Neuron (in vitro differentiated cells): ENCODE measurements at regions not wholly inside any gene's neighbourhood (a gene's known extent, or its start where the extent isn't known, plus 50 kb on each side); places are given as distances from the start of the nearest gene placed in this dataset.
"Not testable (repeated sequence)": the region's sequence is repeated elsewhere in the genome, so short reads cannot be mapped to it uniquely, and the experiment has no call there.

ENCODE experiments used
- H2AFZ ChIP-seq: one replicate; pipeline ENCODE4 v1.6.1; 2013; ENCODE audit warnings: low read depth, mild to moderate bottlenecking, inconsistent platforms, low read length, moderate library complexity
- H3K27me3 ChIP-seq: one replicate; pipeline ENCODE4 v1.6.1; 2013; ENCODE audit warnings: low read length; ENCODE audit not compliant: insufficient read depth
- H3K36me3 ChIP-seq: one replicate; pipeline ENCODE4 v1.6.1; 2013; ENCODE audit warnings: low read length; ENCODE audit not compliant: insufficient read depth
- H3K4me1 ChIP-seq: one replicate; pipeline ENCODE4 v1.6.1; 2013; ENCODE audit warnings: low read length; ENCODE audit not compliant: insufficient read depth
- H3K4me3 ChIP-seq: 2 replicates; pipeline ENCODE4 v1.5.1; 2013; ENCODE audit warnings: mild to moderate bottlenecking, low read length, moderate library complexity
- H3K9me3 ChIP-seq: one replicate; pipeline ENCODE4 v1.6.1; 2013; ENCODE audit warnings: low read length

DNA sequence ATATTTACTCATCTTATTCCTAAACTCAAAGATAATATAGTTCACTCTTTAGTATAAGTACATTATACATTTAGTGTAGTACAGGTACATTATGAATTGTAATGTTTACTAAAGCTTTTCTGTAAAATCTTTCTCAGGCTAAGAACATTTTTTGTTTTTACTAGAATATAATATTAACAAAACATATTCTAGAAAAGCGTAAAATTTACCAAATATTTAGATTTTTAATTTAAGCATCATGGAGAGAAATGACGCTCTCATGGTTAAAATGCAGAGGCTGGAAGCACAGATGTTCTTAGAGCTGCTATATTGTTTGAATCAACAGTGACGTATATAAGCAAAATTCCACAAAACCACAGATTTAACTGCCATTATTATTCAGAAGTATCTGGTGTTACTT lies 54.7 kb upstream of the NBPF15 start:
- not testable (repeated sequence) for H3K27me3 ChIP-seq, H3K36me3 ChIP-seq, H3K4me1 ChIP-seq, H3K9me3 ChIP-seq, H3K4me3 ChIP-seq, H2AFZ ChIP-seq

DNA sequence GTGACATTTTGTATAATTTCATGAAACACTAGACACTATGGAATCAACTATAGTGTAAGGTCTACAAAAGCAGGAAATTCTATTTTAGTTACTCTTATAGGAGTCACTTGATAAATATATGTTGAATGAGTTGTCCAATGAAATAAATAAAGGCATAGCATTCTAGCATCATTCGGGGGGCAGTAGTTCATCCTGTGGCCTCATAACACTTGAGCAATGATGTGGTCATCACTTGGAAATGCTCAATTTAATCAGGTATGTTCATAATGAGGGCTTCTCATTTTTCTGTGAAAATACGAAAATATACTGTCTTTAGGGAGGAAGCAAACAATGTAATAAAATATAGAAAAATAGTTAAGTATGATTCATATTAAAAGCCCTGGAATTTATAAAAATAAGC lies 55.4 kb upstream of the NBPF15 start:
- H3K4me1 ChIP-seq, H3K4me3 ChIP-seq, H3K27me3 ChIP-seq, H3K9me3 ChIP-seq, H2AFZ ChIP-seq, H3K36me3 ChIP-seq: not testable (repeated sequence)

DNA sequence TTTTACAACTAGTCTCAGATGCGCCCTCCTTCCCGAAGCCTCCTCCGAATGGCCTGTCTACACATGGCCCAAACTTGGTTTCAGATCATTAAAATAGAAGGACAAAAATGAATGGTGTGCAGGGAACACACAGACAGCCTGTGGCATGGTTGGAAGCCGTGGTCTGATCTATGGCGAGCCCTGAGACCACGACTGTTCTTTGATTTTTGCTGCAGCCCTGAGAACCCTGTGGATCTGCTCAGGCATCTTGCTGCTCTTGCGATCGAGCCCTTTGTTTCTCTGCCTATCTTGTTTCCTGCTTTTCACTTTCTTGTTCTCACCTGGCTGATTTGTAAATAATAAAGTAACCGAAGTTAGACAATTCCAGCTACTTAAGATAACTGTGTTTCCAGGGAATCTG lies 57.0 kb upstream of the NBPF15 start:
- not testable (repeated sequence) for H2AFZ ChIP-seq, H3K27me3 ChIP-seq, H3K9me3 ChIP-seq, H3K4me3 ChIP-seq, H3K36me3 ChIP-seq, H3K4me1 ChIP-seq

DNA sequence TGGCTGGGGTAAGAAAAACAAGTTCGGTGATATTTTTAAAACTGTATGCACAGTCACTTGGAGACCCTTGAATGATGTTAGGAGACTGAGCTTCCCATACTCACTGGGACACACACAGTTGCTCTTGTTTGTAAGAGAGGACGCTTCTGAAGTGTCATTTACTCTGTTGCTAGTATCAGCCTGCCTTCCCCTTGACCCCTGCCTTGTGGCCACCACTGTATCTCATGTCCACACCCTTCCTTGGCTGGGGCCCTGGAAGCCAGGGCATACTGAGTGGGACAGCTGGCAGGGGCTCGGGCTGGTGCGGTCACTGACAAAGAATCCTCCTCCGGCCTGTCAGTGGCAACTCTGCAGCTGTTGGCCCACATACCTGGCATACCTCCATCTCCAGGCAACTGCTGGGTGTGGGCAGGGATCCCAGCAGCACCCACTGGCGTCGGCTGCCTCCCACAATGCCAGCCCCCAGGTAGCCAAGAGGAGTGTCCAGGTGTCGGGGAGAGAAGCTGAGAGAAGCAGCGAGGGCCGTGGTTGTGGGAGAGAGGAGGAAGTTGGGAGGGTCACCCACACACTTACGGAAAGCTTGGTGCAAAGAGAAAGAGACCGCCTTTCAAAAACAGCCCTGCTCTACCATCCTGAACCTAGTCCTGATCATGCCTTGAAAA lies 58.2 kb upstream of the NBPF15 start:
- H3K27me3 ChIP-seq, H3K36me3 ChIP-seq, H3K9me3 ChIP-seq, H3K4me1 ChIP-seq, H2AFZ ChIP-seq, H3K4me3 ChIP-seq: not testable (repeated sequence)

DNA sequence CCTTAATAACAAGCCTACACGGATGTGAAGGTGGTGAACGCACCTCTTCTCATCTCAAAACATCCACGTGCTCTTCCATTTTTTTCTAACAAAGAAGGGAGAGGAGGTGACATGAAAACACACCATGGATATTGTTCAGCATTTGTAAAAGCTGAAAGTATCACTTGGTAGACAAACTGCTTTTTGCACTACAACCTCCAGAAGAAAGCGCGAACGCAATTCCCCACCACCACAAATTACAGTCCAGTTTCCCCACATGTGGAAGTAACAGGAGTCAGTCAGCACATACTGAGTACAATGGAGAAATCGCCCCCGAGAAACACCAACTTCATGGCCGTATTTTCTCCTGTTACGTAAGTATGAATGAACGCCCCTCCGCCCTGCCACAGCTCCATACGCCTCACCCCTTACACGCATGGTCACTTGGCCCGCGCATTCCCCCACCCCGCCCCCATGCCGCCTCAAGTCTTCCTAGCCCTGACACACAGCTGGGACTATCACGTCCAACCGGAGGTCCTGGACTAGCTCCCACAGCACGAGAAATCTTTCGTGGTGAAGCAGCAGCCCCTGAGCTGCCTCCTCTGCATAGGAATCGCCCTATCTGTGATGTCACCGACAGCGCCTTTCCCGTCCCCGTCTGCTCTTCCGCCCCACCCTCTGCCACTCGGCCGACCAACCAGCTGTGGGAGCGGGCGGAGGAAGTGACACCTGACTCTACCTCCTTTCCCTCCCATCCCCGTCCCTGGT lies 62.4 kb upstream of the NBPF15 start:
- H3K36me3 ChIP-seq, H3K27me3 ChIP-seq, H2AFZ ChIP-seq, H3K4me1 ChIP-seq, H3K9me3 ChIP-seq: not testable (repeated sequence)
- peak overlapping the region; percentile 38 for H3K4me3 ChIP-seq

DNA sequence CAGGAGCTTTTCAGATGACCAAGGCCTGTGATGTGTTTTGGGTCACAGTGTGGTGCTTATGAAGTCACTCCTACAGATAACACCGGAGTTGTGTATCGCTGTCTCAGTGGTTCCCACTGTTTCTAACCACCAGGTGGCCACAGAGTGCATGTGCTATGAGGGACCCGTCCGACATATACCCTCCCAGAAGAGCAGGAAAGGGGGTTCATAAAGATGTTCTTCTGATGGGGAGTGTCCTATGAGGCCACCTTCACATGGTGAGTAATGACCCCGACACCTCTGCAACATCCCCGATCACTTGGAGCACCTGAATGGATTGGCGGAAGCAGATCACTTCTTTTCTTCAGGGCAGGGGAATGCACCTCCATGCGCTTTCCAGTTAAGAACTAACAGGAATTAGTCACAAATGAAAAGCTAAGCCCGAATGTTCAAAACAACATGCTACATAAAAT lies 60.5 kb upstream of the PPIAL4F start:
- H3K4me3 ChIP-seq, H2AFZ ChIP-seq, H3K9me3 ChIP-seq, H3K36me3 ChIP-seq, H3K27me3 ChIP-seq, H3K4me1 ChIP-seq: not testable (repeated sequence)

DNA sequence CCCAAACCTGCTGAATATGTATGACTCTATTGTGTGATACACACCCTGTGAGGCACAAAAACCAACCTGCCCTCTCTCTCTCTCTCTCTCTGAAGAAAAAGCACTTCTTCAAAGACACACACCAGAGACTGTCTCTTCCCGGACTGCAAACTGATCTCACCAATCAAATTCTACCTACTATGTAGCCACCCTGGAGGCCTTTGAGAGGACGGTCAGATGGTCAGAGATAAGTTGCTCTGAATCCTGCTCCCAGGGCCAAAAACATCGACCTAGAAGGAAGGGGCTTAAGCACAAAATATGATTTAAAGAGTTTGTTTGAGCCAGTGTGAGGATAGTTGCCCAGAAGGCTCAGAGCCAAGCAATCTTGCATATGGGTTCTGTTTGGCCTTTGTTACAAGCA lies 59.2 kb upstream of the PPIAL4F start:
- H3K27me3 ChIP-seq, H3K4me1 ChIP-seq, H2AFZ ChIP-seq, H3K9me3 ChIP-seq, H3K36me3 ChIP-seq, H3K4me3 ChIP-seq: not testable (repeated sequence)

DNA sequence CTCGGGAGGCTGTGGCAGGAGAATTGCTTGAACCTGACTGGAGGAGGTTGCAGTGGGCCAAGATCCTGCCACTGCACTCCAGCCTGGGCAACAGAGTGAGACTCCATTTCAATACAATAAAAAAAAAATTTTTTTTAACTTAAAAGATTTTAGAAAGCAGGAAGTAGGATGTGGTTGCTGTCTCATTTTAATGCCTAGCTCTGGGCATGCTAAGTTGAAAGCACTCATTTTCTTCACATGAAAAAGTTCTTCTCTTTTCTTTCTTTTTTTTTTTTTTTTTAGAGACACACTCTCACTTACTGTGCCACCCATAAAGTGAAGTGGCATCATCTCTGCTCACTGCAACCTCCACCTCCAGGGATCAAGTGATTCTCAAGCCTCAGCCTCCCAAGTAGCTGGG lies 58.4 kb upstream of the PPIAL4F start:
- H3K36me3 ChIP-seq, H3K4me3 ChIP-seq, H3K27me3 ChIP-seq, H2AFZ ChIP-seq, H3K4me1 ChIP-seq, H3K9me3 ChIP-seq: not testable (repeated sequence)

DNA sequence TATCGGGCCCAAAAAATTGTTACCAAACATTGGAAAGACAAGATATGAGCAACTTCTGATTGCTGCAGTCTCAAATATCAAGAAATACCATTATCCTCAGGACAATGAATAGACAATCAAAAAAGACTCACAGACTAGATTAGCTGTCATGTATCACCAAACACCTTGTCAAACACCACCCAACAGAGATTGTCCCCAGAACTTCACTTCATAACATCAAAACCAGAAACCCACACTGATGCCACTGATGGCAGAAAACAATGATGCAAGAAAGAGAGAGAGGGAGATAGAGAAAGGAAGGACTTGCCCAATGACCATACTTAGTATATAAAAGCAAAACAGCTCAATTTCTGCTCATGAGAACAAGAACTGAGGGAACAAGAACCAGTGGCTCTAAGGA lies 56.0 kb upstream of the PPIAL4F start:
- not testable (repeated sequence) for H2AFZ ChIP-seq, H3K27me3 ChIP-seq, H3K36me3 ChIP-seq, H3K4me1 ChIP-seq, H3K4me3 ChIP-seq, H3K9me3 ChIP-seq

DNA sequence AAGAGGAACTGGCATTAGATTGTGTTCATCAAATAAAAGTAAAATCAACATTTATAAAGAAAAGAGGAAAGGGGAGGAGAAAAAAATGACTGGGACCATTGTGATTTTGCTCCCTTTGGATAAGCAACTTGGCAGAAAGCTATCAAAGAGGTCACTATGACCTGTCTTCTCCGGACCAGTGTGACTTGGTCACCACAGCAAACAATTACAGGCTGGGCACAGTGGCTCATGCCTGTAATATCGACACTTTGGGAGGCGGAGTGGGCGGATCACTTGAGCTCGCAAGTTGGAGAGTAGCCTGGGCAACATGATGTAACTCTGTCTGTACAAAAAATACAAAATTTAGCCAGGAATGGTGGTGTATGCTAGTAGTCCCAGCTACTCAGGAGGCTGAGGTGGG lies 55.5 kb upstream of the PPIAL4F start:
- H2AFZ ChIP-seq, H3K27me3 ChIP-seq, H3K4me3 ChIP-seq, H3K4me1 ChIP-seq, H3K9me3 ChIP-seq, H3K36me3 ChIP-seq: not testable (repeated sequence)

DNA sequence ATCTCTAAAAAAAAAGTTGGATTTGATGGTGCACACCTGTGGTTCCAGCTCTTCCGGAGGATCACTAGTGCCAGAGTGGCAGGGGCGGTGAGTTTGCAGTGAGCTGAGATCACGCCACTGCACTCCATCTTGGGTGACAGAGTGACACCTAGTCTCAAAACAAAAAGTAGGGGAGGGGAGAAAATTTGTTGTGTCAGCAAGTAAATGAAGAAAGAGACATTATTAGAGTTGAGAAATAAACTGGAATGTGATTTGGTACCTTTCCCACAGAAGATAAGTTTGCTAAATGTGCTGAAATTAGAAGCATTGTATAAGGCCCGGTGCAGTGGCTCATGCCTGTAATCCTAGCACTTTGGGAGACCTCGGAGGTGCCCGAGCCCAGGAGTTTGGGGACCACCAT lies 54.0 kb upstream of the PPIAL4F start:
- H3K36me3 ChIP-seq, H3K4me3 ChIP-seq, H3K27me3 ChIP-seq, H3K4me1 ChIP-seq, H2AFZ ChIP-seq, H3K9me3 ChIP-seq: not testable (repeated sequence)

DNA sequence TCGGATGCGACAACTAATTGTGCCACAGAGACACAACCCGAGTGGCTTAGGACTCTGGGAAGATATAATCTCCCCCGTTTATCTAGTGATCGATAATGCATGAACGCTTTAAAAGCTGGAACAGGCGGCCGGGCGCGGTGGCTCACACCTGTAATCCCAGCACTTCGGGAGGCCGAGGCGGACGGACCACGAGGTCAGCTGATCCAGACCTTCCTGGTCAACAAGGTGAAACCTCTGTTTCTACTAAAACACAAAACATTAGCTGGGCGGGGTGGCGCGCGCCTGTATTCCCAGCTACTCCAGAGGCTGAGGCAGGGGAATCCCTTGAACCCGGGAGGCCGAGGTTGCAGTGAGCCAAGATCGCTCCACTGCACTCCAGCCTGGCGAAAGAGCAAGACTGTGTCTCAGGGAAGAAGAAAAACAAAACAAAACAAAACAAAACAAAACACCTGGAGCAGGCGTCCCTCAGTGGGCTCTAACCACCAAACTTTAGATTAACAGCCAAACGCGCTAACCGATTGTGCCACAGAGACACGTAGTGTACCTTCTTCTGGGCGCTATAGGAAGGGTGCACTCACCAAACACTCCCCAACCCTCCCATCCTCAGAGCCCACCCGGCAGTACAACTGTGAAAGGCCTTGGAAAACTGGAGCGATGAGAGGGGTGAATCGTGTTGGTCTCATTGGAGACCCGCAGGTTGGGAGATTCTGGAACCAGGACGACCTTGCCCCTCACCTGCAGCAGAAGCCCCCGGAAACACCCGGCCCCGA lies 53.3 kb upstream of the PPIAL4F start:
- H3K36me3 ChIP-seq, H3K27me3 ChIP-seq, H3K4me1 ChIP-seq, H3K4me3 ChIP-seq, H3K9me3 ChIP-seq, H2AFZ ChIP-seq: not testable (repeated sequence)
